ENCODE measurements at regions not wholly inside any gene's neighbourhood (a gene's known extent, or its start where the extent isn't known, plus 50 kb on each side); places are given as distances from the start of the nearest gene placed in this dataset.

GRCh38 chr10:33111488-33112051, 153.5 kb upstream of the ITGB1 start:
- TF ChIP-seq CTCF (IDR thresholded peaks at IDR 0.05; ENCODE audit: insufficient read depth, low read length, poor library complexity, severe bottlenecking) (no peak), EZH2phosphoT487 (conservative IDR thresholded peaks at IDR 0.05; ENCODE audit: low read length) (no peak)

Data from SU-DHL-6 (cell line).